HCT116 (cell line): ENCODE measurements at regions not wholly inside any gene's neighbourhood (a gene's known extent, or its start where the extent isn't known, plus 50 kb on each side); places are given as distances from the start of the nearest gene placed in this dataset.

Experiments used
- ATAC-seq: fragments of 200-7000 bp; cut with Tn5 transposase; 2 replicates; pipeline ENCODE4 v1.9.1; 2020; ENCODE audit warnings: mild to moderate bottlenecking, moderate library complexity
- BruUV-seq: library from RNA; stranded (reverse); fragments of 400-500 nt; replicated peaks from 2 replicates; lab custom pipeline; 2021; lab: Mats Ljungman, UMichigan
- CTCF ChIA-PET: fragments of 300-600 bp; sonication (Branson Sonifier 250); formaldehyde crosslinking; loops from one replicate; lab custom pipeline; 2021; ENCODE audit warnings: antibody characterized with exemption; lab: Charles Lee
- POLR2A ChIA-PET: fragments of 300-600, 350-600 bp; sonication (Branson Sonifier 250); formaldehyde crosslinking; loops from one replicate; lab custom pipeline; 2021; ENCODE audit warnings: antibody characterized with exemption; lab: Charles Lee
- RAD21 ChIA-PET, 2 experiments: fragments of 300-600 bp; sonication (Branson Sonifier 250); formaldehyde crosslinking; loops; one replicate each; lab custom pipeline; 2023; ENCODE audit warnings: low total read pairs in 2 of 2; ENCODE audit not compliant: uncharacterized antibody in 2 of 2, unreplicated experiment in 2 of 2, low non-redundant PET in 1 of 2; lab: Charles Lee
- DNase-seq: peaks from one replicate; pipeline ENCODE4 v3.0.0-alpha.2; 2010; ENCODE audit warnings: low read depth, low spot score
- H2AFZ ChIP-seq: fragments of 200-600 bp; shearing (Covaris generic), sonication (generic); 2 replicates; pipeline ENCODE4 v1.6.1; 2017; ENCODE audit warnings: low read depth, mixed run types, mixed read lengths, antibody characterized with exemption, low read length; ENCODE audit not compliant: poor library complexity, severe bottlenecking
- H3K27ac ChIP-seq: 2 replicates; pipeline ENCODE4 v1.5.1; 2012; ENCODE audit warnings: low read depth, low read length
- H3K27me3 ChIP-seq: fragments of 200-600 bp; sonication (generic); 2 replicates; pipeline ENCODE4 v1.6.1; 2016; ENCODE audit warnings: mixed run types, low read length, mixed read lengths; ENCODE audit not compliant: insufficient read depth
- H3K36me3 ChIP-seq, 2 experiments: fragments of 200-500 bp in 1 of 2; fragments of 200-600 bp in 1 of 2; sonication (Bioruptor generic) in 1 of 2; sonication (generic) in 1 of 2; 2 replicates each; pipeline versions ENCODE4 v1.5.1 to v1.6.1; 2014 to 2016; ENCODE audit warnings: low read length in 2 of 2, inconsistent platforms in 1 of 2, mixed read lengths in 1 of 2, mixed run types in 1 of 2; ENCODE audit not compliant: insufficient read depth in 2 of 2, control insufficient read depth in 1 of 2
- H3K4me1 ChIP-seq, 2 experiments: fragments of 200-600 bp in 1 of 2; sonication (generic) in 1 of 2; 2 replicates each; pipeline versions ENCODE4 v1.5.1 to v1.6.1; 2012 to 2017; ENCODE audit warnings: low read length in 2 of 2, inconsistent platforms in 1 of 2, mild to moderate bottlenecking in 1 of 2, mixed read lengths in 1 of 2, mixed run types in 1 of 2, moderate library complexity in 1 of 2; ENCODE audit not compliant: insufficient read depth in 2 of 2, control insufficient read depth in 1 of 2
- H3K4me2 ChIP-seq: fragments of 200-600 bp; sonication (generic); 2 replicates; pipeline ENCODE4 v1.6.1; 2017; ENCODE audit warnings: mixed run types, low read length, mixed read lengths
- H3K4me3 ChIP-seq, 2 experiments: fragments of 200-600 bp in 1 of 2; sonication (generic) in 1 of 2; replicated peaks in 1 of 2; 2 replicates each; pipeline ENCODE4 v1.5.1; 2011 to 2016; ENCODE audit warnings: low read length in 2 of 2, control low read depth in 1 of 2, low read depth in 1 of 2, mild to moderate bottlenecking in 1 of 2, mixed read lengths in 1 of 2, mixed run types in 1 of 2
- H3K79me2 ChIP-seq: fragments of 200-600 bp; sonication (generic); 2 replicates; pipeline ENCODE4 v1.6.1; 2017; ENCODE audit warnings: mild to moderate bottlenecking, mixed run types, low read length, moderate library complexity, mixed read lengths; ENCODE audit not compliant: insufficient read depth
- H3K9ac ChIP-seq: fragments of 200-600 bp; sonication (generic); 2 replicates; pipeline ENCODE4 v1.6.1; 2016; ENCODE audit warnings: low read length, mixed read lengths
- H3K9me2 ChIP-seq: fragments of 200-600 bp; sonication (generic), shearing (Covaris generic); 2 replicates; pipeline ENCODE4 v1.6.1; 2017; ENCODE audit warnings: mixed run types, mild to moderate bottlenecking, moderate library complexity; ENCODE audit not compliant: insufficient read depth
- H3K9me3 ChIP-seq, 2 experiments: fragments of 200-500 bp in 1 of 2; fragments of 200-600 bp in 1 of 2; sonication (Bioruptor generic) in 1 of 2; sonication (generic) in 1 of 2; 2 replicates each; pipeline ENCODE4 v1.6.1; 2014 to 2017; ENCODE audit warnings: low read length in 2 of 2, mixed read lengths in 2 of 2, inconsistent platforms in 1 of 2, low read depth in 1 of 2, mild to moderate bottlenecking in 1 of 2, mixed run types in 1 of 2, moderate library complexity in 1 of 2; ENCODE audit not compliant: control insufficient read depth in 1 of 2, insufficient read depth in 1 of 2
- H4K20me1 ChIP-seq: fragments of 200-600 bp; sonication (generic), shearing (Covaris generic); 2 replicates; pipeline ENCODE4 v1.6.1; 2017; ENCODE audit warnings: mixed run types, mild to moderate bottlenecking, moderate library complexity; ENCODE audit not compliant: insufficient read depth
- CBX3 ChIP-seq: IDR thresholded peaks from 2 replicates; pipeline ENCODE4 v1.6.1; 2012; ENCODE audit warnings: low read depth
- EGR1 ChIP-seq: IDR thresholded peaks from 2 replicates; pipeline ENCODE4 v1.6.1; 2012; ENCODE audit warnings: low read depth
- ELF1 ChIP-seq: IDR thresholded peaks from 2 replicates; pipeline ENCODE4 v1.6.1; 2012; ENCODE audit warnings: low read depth, borderline replicate concordance
- EZH2phosphoT487 ChIP-seq: fragments of 200-600 bp; IDR thresholded peaks from 2 replicates; pipeline ENCODE4 v1.6.1; 2018; ENCODE audit warnings: antibody characterized with exemption, borderline replicate concordance
- JUND ChIP-seq: IDR thresholded peaks from 2 replicates; pipeline ENCODE4 v1.6.1; 2012
- MAX ChIP-seq: IDR thresholded peaks from 2 replicates; pipeline ENCODE4 v1.6.1; 2012
- POLR2AphosphoS5 ChIP-seq: IDR thresholded peaks from 2 replicates; pipeline ENCODE4 v1.6.1; 2011; ENCODE audit warnings: mild to moderate bottlenecking, low read depth, low read length, moderate library complexity
- RAD21 ChIP-seq: IDR thresholded peaks from 2 replicates; pipeline ENCODE4 v1.6.1; 2012; ENCODE audit warnings: low read depth, mild to moderate bottlenecking
- SP1 ChIP-seq: IDR thresholded peaks from 2 replicates; pipeline ENCODE4 v1.6.1; 2012; ENCODE audit warnings: low read depth
- SRF ChIP-seq: IDR thresholded peaks from 2 replicates; pipeline ENCODE4 v1.6.1; 2012; ENCODE audit warnings: low read depth
- YY1 ChIP-seq: IDR thresholded peaks from 2 replicates; pipeline ENCODE4 v1.6.1; 2011; ENCODE audit warnings: low read length, low read depth, moderate library complexity, mild to moderate bottlenecking; ENCODE audit not compliant: insufficient replicate concordance; ENCODE audit errors: extremely low read depth
- ZNF274 ChIP-seq: fragments of 200-500 bp; sonication (Bioruptor generic); IDR thresholded peaks from 2 replicates; pipeline ENCODE4 v1.6.1; 2014; ENCODE audit warnings: mild to moderate bottlenecking, low read depth, low read length, inconsistent platforms
- intact Hi-C: fragments of 100-400 bp; cut with micrococcal nuclease; formaldehyde crosslinking; loops from 2 replicates; pipeline ENCODE4 v1.10.0; 2022

GRCh38 chr13:39847336-39847735 lies 191.9 kb downstream of the COG6 start (continued):
- no peak for TF ChIP-seq POLR2AphosphoS5
- TF ChIP-seq ZNF274 = no peak
- no peak for TF ChIP-seq MAX
- TF ChIP-seq ELF1 = no peak
- no peak for TF ChIP-seq EGR1
- TF ChIP-seq, all 23 proteins: peak for 0

GRCh38 chr13:39855236-39855635 lies 199.8 kb downstream of the COG6 start:
- no peaks in the 10 kb centered on the region for H3K9me3 ChIP-seq
- H3K4me2 ChIP-seq = no peak overlapping the region
- H3K9ac ChIP-seq = no peak overlapping the region
- CTCF ChIA-PET = no interaction called here
- DNase-seq = no peak
- no peaks in the 10 kb centered on the region for H3K79me2 ChIP-seq
- TF ChIP-seq ZNF274 (no peak), CBX3 (no peak), SRF (no peak), SP1 (no peak), EZH2phosphoT487 (no peak), JUND (no peak), YY1 (no peak), RAD21 (no peak)
- TF ChIP-seq, all 23 proteins: peak for 0
- no peaks in the 10 kb centered on the region for H3K9me2 ChIP-seq
- no peak for ATAC-seq
- intact Hi-C loops = no loop called here
- no peaks in the 10 kb centered on the region for H3K36me3 ChIP-seq
- ChIA-PET RAD21 (no interaction called here), POLR2A (no interaction called here)
- H3K4me3 ChIP-seq = no peak overlapping the region
- no peak overlapping the region for H2AFZ ChIP-seq
- no peaks in the 10 kb centered on the region for H3K4me1 ChIP-seq
- H4K20me1 ChIP-seq = no peaks in the 10 kb centered on the region
- H3K27me3 ChIP-seq = peaks cover 10% of the 10 kb centered on the region; the same call in 1 of the 2 replicates
- H3K27ac ChIP-seq = no peak overlapping the region
- no TSS peak for BruUV-seq
